Left ventricle myocardium superior (tissue), 1 donor: ENCODE measurements at regions not wholly inside any gene's neighbourhood (a gene's known extent, or its start where the extent isn't known, plus 50 kb on each side); places are given as distances from the start of the nearest gene placed in this dataset.

Source experiments
- ATAC-seq: fragments of 200-7000 bp; cut with Tn5 transposase; one replicate; pipeline ENCODE4 v1.9.1; 2020; ENCODE audit warnings: mild to moderate bottlenecking, moderate library complexity
- DNase-seq: peaks from one replicate; pipeline ENCODE4 v3.0.0-alpha.2; 2020
- intact Hi-C: fragments of 100-400 bp; cut with micrococcal nuclease; formaldehyde crosslinking; loops from one replicate; pipeline ENCODE4 v1.11.0; 2022
- donor health status: DM: no; HTN: yes; CAD: no; lungs with severe emphysema.

- intact Hi-C loops, result loop anchor here (10.0 kb wide), 1 partner anchor 85 kb away; no protein-coding TSS in a partner anchor
- ATAC-seq, result no peak
These were observed 68.1 kb upstream of the F3 start for GRCh38 chr1:94609619-94610018.

GRCh38 chr1:94608852-94609530 is 67.4 kb upstream of the F3 start:
- ATAC-seq, result no peak
- intact Hi-C loops, result loop anchor here (10.0 kb wide), 1 partner anchor 84 kb away; no protein-coding TSS in a partner anchor
- DNase-seq, result no peak

More at GRCh38 chr1:94609619-94610018, 68.1 kb upstream of the F3 start:
- no peak for DNase-seq

GRCh38 chr1:94608142-94608851 is 66.7 kb upstream of the F3 start:
- intact Hi-C loops, result loop anchor here (10.0 kb wide), 1 partner anchor 83 kb away; no protein-coding TSS in a partner anchor
- ATAC-seq (no peak), DNase-seq (no peak)

GRCh38 chr1:94607398-94607797 is 65.8 kb upstream of the F3 start:
- intact Hi-C loops, result loop anchor here (10.0 kb wide), 1 partner anchor 83 kb away; no protein-coding TSS in a partner anchor
- DNase-seq (no peak), ATAC-seq (no peak)

GRCh38 chr1:94606471-94606870 is 64.9 kb upstream of the F3 start:
- intact Hi-C loops, result loop anchor here (10.0 kb wide), 1 partner anchor 82 kb away; no protein-coding TSS in a partner anchor
- DNase-seq, result no peak
- no peak for ATAC-seq

GRCh38 chr1:94603663-94604062 is 62.1 kb upstream of the F3 start:
- intact Hi-C loops, result loop anchor here (10.0 kb wide), 1 partner anchor 79 kb away; no protein-coding TSS in a partner anchor
- no peak for DNase-seq
- no peak for ATAC-seq

GRCh38 chr1:94602802-94603625 is 61.5 kb upstream of the F3 start:
- ATAC-seq (no peak), DNase-seq (no peak)
- intact Hi-C loops, result loop anchor here (10.0 kb wide), 1 partner anchor 78 kb away; no protein-coding TSS in a partner anchor

- intact Hi-C loops, result loop anchor here (10.0 kb wide), 1 partner anchor 78 kb away; no protein-coding TSS in a partner anchor
These were observed 60.8 kb upstream of the F3 start for GRCh38 chr1:94602316-94602715.

GRCh38 chr1:94600556-94600955 is 59.0 kb upstream of the F3 start:
- no peak for DNase-seq
- ATAC-seq, result no peak
- intact Hi-C loops, result loop anchor here (10.0 kb wide), 1 partner anchor 76 kb away; no protein-coding TSS in a partner anchor

More at GRCh38 chr1:94602316-94602715, 60.8 kb upstream of the F3 start:
- ATAC-seq, result no peak
- DNase-seq, result no peak

- ATAC-seq (peak; percentile 93), DNase-seq (peak; percentile 40)
- intact Hi-C loops, result no loop called here
These were observed 57.7 kb upstream of the F3 start for GRCh38 chr1:94599095-94599813.

- ATAC-seq (no peak), DNase-seq (no peak)
- intact Hi-C loops, result no loop called here
These were observed 56.1 kb upstream of the F3 start for GRCh38 chr1:94597701-94598100.

GRCh38 chr1:94596260-94596659 is 54.7 kb upstream of the F3 start:
- ATAC-seq (no peak), DNase-seq (no peak)
- intact Hi-C loops, result no loop called here

GRCh38 chr1:94595658-94596057 is 54.1 kb upstream of the F3 start:
- intact Hi-C loops, result no loop called here
- DNase-seq (no peak), ATAC-seq (no peak)

GRCh38 chr1:94593611-94594010 is 52.1 kb upstream of the F3 start:
- ATAC-seq (no peak), DNase-seq (no peak)
- intact Hi-C loops, result no loop called here

GRCh38 chr1:94592571-94592920 is 51.0 kb upstream of the F3 start:
- intact Hi-C loops, result no loop called here
- ATAC-seq, result no peak
- no peak for DNase-seq

GRCh38 chr1:94591823-94592570 is 50.4 kb upstream of the F3 start:
- no peak for DNase-seq
- intact Hi-C loops, result no loop called here
- no peak for ATAC-seq
